Coronary artery (tissue), 2 donors: ENCODE measurements at regions not wholly inside any gene's neighbourhood (a gene's known extent, or its start where the extent isn't known, plus 50 kb on each side); places are given as distances from the start of the nearest gene placed in this dataset.
A peak's percentile ranks its signal among the peaks of the same experiment; 100 is the strongest.

Experiments
- DNase-seq: peaks from one replicate; pipeline ENCODE4 v3.0.0-alpha.2; 2017; ENCODE audit warnings: low spot score
- H3K27ac ChIP-seq, 2 donors: fragments of 200-600 bp; sonication (generic); one replicate each; pipeline ENCODE4 v1.5.1; 2016 to 2019
- H3K4me3 ChIP-seq: fragments of 200-600 bp; sonication (generic); 2 replicates; pipeline ENCODE4 v1.5.1; 2016; ENCODE audit warnings: mild to moderate bottlenecking, moderate library complexity
- TF ChIP-seq, protein P1 (sequence below): fragments of 200-600 bp; sonication (generic); IDR thresholded peaks from one replicate; pipeline ENCODE4 v1.5.1; 2019; ENCODE audit warnings: antibody characterized with exemption

- DNase-seq, result no peak
- TF ChIP-seq, protein P1, sequence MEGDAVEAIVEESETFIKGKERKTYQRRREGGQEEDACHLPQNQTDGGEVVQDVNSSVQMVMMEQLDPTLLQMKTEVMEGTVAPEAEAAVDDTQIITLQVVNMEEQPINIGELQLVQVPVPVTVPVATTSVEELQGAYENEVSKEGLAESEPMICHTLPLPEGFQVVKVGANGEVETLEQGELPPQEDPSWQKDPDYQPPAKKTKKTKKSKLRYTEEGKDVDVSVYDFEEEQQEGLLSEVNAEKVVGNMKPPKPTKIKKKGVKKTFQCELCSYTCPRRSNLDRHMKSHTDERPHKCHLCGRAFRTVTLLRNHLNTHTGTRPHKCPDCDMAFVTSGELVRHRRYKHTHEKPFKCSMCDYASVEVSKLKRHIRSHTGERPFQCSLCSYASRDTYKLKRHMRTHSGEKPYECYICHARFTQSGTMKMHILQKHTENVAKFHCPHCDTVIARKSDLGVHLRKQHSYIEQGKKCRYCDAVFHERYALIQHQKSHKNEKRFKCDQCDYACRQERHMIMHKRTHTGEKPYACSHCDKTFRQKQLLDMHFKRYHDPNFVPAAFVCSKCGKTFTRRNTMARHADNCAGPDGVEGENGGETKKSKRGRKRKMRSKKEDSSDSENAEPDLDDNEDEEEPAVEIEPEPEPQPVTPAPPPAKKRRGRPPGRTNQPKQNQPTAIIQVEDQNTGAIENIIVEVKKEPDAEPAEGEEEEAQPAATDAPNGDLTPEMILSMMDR, result no peak
- no peak overlapping the region for H3K4me3 ChIP-seq
- H3K27ac ChIP-seq, result peak overlapping the region in 1 of 2 donors; percentile 54
Observed at GRCh38 chr2:144701259-144701658, 181.3 kb upstream of the ZEB2 start.

DNA sequence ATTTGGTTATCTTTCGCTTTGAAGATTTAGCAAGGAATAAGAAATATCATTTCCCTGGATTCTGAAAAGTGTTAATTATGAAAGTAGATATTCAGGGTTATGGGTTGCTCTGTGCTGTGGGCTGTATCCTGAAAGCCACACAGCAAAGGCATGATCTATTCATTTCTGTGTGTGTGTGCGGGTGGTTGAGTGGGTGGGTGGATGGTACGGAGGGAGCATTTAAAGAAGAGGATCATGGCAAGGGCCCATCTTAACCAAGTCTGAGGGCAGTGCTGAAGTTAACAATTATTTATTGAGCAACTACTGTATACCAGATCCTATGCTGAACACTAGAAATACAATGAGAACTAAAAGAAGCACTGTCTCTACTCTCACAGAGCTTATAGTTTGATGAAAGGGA lies 178.2 kb upstream of the ZEB2 start:
- Histone ChIP-seq H3K27ac (no peak overlapping the region), H3K4me3 (no peak overlapping the region)
- TF ChIP-seq, protein P1, result no peak
- no peak for DNase-seq

GRCh38 chr2:144695657-144696056 lies 175.7 kb upstream of the ZEB2 start:
- Histone ChIP-seq H3K4me3 (no peak overlapping the region), H3K27ac (no peak overlapping the region)
- TF ChIP-seq, protein P1, result no peak
- DNase-seq, result no peak

GRCh38 chr2:144694456-144694855 lies 174.5 kb upstream of the ZEB2 start:
- no peak for DNase-seq
- TF ChIP-seq, protein P1, result no peak
- Histone ChIP-seq H3K4me3 (no peak overlapping the region), H3K27ac (peak overlapping the region in 1 of 2 donors; percentile 20)

- no peak for DNase-seq
- Histone ChIP-seq H3K4me3 (no peak overlapping the region), H3K27ac (no peak overlapping the region)
- TF ChIP-seq, protein P1, result no peak
Observed at GRCh38 chr2:144693179-144693578, 173.3 kb upstream of the ZEB2 start.

DNA sequence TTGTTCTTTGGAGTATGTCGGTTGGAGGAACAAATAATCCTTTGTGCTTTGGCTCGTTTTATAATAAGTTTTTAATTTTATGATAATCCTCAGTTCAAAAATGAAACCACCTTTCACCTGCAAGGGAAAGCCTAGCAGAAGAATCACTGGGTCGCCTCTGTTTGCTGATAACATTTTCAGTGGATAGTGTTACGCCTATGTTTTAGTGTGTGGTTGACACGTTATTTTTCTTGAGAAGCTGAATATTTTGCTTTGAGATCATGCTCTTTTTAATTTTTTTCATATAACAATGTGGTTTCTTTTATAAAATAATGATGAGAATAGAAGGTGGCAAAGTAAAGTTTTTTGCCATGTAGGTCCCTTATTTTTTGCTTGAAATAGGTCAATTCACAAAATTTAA lies 172.7 kb upstream of the ZEB2 start:
- Histone ChIP-seq H3K27ac (no peak overlapping the region), H3K4me3 (no peak overlapping the region)
- TF ChIP-seq, protein P1, result no peak
- DNase-seq, result no peak

GRCh38 chr2:144690771-144691170 lies 170.9 kb upstream of the ZEB2 start:
- TF ChIP-seq, protein P1, result no peak
- Histone ChIP-seq H3K4me3 (no peak overlapping the region), H3K27ac (no peak overlapping the region)
- DNase-seq, result no peak
